ENCODE measurements at regions not wholly inside any gene's neighbourhood (a gene's known extent, or its start where the extent isn't known, plus 50 kb on each side); places are given as distances from the start of the nearest gene placed in this dataset.

GRCh38 chr14:54050759-54051158 lies 94.1 kb upstream of the BMP4 start:
- H3K9me3 Mint-ChIP-seq, result peaks cover 10% of the 10 kb centered on the region
- H3K4me3 Mint-ChIP-seq, result no peak overlapping the region
- no peaks in the 10 kb centered on the region for H3K4me1 Mint-ChIP-seq
- no peaks in the 10 kb centered on the region for H3K36me3 Mint-ChIP-seq (ENCODE audit: insufficient read depth)
- H3K27me3 Mint-ChIP-seq, result no peaks in the 10 kb centered on the region
- ATAC-seq (replicated peaks; ENCODE audit: extremely low read depth, poor library complexity, severe bottlenecking), result no peak
- DNase-seq (ENCODE audit: low spot score in 2 of 2), result no peak
- no peak overlapping the region for H3K27ac Mint-ChIP-seq (ENCODE audit: low read depth)

GRCh38 chr14:54052696-54053385 lies 96.2 kb upstream of the BMP4 start:
- H3K9me3 Mint-ChIP-seq, result peaks cover 12% of the 10 kb centered on the region

GRCh38 chr14:54053386-54053745 lies 96.7 kb upstream of the BMP4 start:
- DNase-seq (ENCODE audit: low spot score in 2 of 2) (no peak), ATAC-seq (replicated peaks; ENCODE audit: extremely low read depth, poor library complexity, severe bottlenecking) (no peak)
- H3K27me3 Mint-ChIP-seq, result no peaks in the 10 kb centered on the region
- H3K36me3 Mint-ChIP-seq (ENCODE audit: insufficient read depth), result no peaks in the 10 kb centered on the region
- peaks cover 12% of the 10 kb centered on the region for H3K9me3 Mint-ChIP-seq
- no peak overlapping the region for H3K27ac Mint-ChIP-seq (ENCODE audit: low read depth)
- no peak overlapping the region for H3K4me3 Mint-ChIP-seq
- no peaks in the 10 kb centered on the region for H3K4me1 Mint-ChIP-seq

More at GRCh38 chr14:54052696-54053385, 96.2 kb upstream of the BMP4 start:
- Mint-ChIP-seq H3K36me3 (ENCODE audit: insufficient read depth) (no peaks in the 10 kb centered on the region), H3K27ac (ENCODE audit: low read depth) (no peak overlapping the region), H3K4me1 (no peaks in the 10 kb centered on the region), H3K4me3 (no peak overlapping the region), H3K27me3 (no peaks in the 10 kb centered on the region)
- ATAC-seq (replicated peaks; ENCODE audit: extremely low read depth, poor library complexity, severe bottlenecking), result no peak
- no peak for DNase-seq (ENCODE audit: low spot score in 2 of 2)

- no peak for ATAC-seq (replicated peaks; ENCODE audit: extremely low read depth, poor library complexity, severe bottlenecking)
- Mint-ChIP-seq H3K9me3 (peaks cover 6% of the 10 kb centered on the region), H3K27me3 (no peaks in the 10 kb centered on the region), H3K36me3 (ENCODE audit: insufficient read depth) (no peaks in the 10 kb centered on the region), H3K4me1 (no peaks in the 10 kb centered on the region), H3K27ac (ENCODE audit: low read depth) (no peak overlapping the region), H3K4me3 (no peak overlapping the region)
- no peak for DNase-seq (ENCODE audit: low spot score in 2 of 2)
Measured at GRCh38 chr14:54058505-54058904, 101.9 kb upstream of the BMP4 start.

DNA sequence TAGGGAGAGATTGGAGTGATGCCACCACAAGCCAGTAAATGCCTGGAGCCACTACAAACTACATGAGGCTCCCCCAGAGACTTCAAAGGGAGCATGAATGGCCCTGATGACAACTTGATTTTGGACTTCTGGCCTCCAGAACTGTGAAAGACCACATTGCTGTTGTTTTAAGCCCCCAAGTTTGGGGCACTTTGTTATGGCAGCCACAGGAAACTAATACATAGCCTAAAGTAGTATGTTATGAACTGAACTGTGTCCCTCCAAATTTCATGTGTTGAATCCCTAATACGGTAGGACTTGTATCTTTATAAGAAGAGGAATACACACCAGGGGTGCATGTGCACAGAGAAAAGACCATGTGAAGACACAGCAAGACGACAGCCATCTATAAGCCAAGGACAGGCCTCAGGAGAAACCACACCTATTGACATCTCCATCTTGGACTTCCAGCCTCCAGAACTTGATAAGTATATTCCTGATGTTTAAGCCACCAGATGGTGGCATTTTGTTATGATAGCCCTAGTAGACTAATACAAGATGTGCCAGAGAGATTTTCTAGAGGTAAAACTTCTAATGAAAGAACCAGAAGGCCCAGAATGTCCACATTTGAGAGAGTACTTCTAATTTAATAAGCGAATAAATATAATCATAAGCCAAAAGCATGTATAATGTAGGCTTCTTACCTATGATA lies 127.1 kb upstream of the BMP4 start:
- no peak overlapping the region for H3K27ac Mint-ChIP-seq (ENCODE audit: low read depth)
- H3K4me3 Mint-ChIP-seq, result no peak overlapping the region
- no peaks in the 10 kb centered on the region for H3K27me3 Mint-ChIP-seq

GRCh38 chr14:54085232-54085761 lies 128.7 kb upstream of the BMP4 start:
- DNase-seq (ENCODE audit: low spot score in 2 of 2) (no peak), ATAC-seq (replicated peaks; ENCODE audit: extremely low read depth, poor library complexity, severe bottlenecking) (no peak)

More for the DNA sequence above, 127.1 kb upstream of the BMP4 start:
- H3K4me1 Mint-ChIP-seq, result no peaks in the 10 kb centered on the region
- peaks cover 6% of the 10 kb centered on the region for H3K9me3 Mint-ChIP-seq
- ATAC-seq (replicated peaks; ENCODE audit: extremely low read depth, poor library complexity, severe bottlenecking) (no peak), DNase-seq (ENCODE audit: low spot score in 2 of 2) (no peak)
- H3K36me3 Mint-ChIP-seq (ENCODE audit: insufficient read depth), result no peaks in the 10 kb centered on the region

DNA sequence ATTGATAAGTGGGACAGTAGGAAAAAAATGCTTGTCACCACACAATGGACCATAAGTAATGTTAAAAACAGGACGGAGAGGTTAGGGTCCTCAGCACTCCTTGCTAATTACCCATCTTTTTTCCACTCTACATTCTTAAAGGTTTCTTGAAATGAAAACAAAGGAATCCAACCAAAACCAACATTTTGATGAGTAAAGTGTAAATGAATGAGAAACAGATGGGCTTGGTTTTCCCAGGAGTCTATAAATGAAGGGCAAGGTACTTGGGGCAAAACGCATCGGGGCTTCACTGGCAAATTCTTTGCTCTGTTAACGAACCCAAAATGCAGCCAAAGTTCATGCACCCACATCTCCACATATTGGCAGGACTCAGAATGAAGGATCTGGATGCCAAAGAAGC lies 129.2 kb upstream of the BMP4 start:
- Mint-ChIP-seq H3K4me3 (no peak overlapping the region), H3K4me1 (no peaks in the 10 kb centered on the region), H3K9me3 (peaks cover 20% of the 10 kb centered on the region), H3K27ac (ENCODE audit: low read depth) (no peak overlapping the region), H3K36me3 (ENCODE audit: insufficient read depth) (peaks cover 2% of the 10 kb centered on the region), H3K27me3 (no peaks in the 10 kb centered on the region)
- no peak for DNase-seq (ENCODE audit: low spot score in 2 of 2)
- ATAC-seq (replicated peaks; ENCODE audit: extremely low read depth, poor library complexity, severe bottlenecking), result no peak

More at GRCh38 chr14:54085232-54085761, 128.7 kb upstream of the BMP4 start:
- Mint-ChIP-seq H3K27ac (ENCODE audit: low read depth) (no peak overlapping the region), H3K4me3 (no peak overlapping the region), H3K36me3 (ENCODE audit: insufficient read depth) (peaks cover 1% of the 10 kb centered on the region), H3K27me3 (no peaks in the 10 kb centered on the region), H3K4me1 (no peaks in the 10 kb centered on the region), H3K9me3 (peaks cover 15% of the 10 kb centered on the region)

GRCh38 chr14:54086767-54087166 lies 130.1 kb upstream of the BMP4 start:
- DNase-seq (ENCODE audit: low spot score in 2 of 2) (no peak), ATAC-seq (replicated peaks; ENCODE audit: extremely low read depth, poor library complexity, severe bottlenecking) (no peak)
- Mint-ChIP-seq H3K36me3 (ENCODE audit: insufficient read depth) (peaks cover 2% of the 10 kb centered on the region), H3K27ac (ENCODE audit: low read depth) (no peak overlapping the region), H3K9me3 (peaks cover 25% of the 10 kb centered on the region), H3K4me3 (no peak overlapping the region), H3K27me3 (no peaks in the 10 kb centered on the region), H3K4me1 (no peaks in the 10 kb centered on the region)

DNA sequence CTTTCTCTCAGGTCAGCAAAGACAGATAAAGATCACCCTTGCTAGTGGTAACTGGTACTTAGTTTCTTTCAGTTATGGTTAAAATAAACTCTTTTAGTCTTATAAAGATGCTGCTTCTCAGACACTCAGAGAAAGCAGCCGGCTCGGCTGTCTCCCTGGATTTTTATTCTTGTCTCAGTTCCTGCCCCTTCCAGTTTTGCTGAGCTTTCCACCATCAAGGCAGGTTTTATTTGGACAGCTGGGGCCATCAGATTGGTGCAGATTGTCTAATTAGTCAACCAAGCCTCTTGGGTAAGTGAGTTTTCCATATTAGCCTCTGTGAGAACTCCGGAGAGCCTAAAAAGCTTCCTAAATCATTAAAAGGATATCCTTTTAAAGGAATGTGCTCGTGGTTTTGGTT lies 130.8 kb upstream of the BMP4 start:
- Mint-ChIP-seq H3K4me1 (no peaks in the 10 kb centered on the region), H3K36me3 (ENCODE audit: insufficient read depth) (peaks cover 2% of the 10 kb centered on the region), H3K4me3 (no peak overlapping the region), H3K27ac (ENCODE audit: low read depth) (no peak overlapping the region), H3K9me3 (peaks cover 25% of the 10 kb centered on the region), H3K27me3 (no peaks in the 10 kb centered on the region)
- ATAC-seq (replicated peaks; ENCODE audit: extremely low read depth, poor library complexity, severe bottlenecking) (no peak), DNase-seq (ENCODE audit: low spot score in 2 of 2) (no peak)

DNA sequence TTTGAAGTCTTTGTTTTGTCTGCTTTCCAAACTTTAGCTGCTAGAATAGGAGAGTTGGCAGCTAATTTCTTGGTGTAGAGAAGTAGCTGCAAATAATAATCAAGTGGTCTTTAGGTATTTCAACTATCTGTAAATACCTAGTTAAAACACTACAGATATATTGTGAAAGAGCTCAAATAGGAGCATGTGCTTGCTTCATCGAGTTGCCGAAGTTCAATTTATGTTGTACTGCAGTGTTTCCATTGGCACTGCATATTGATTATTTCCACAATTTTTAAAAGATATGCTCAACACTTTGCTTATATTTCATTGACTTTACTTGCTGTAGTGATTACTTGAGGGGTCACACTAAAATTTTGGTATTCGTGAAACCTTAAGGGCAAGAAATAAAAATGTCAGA lies 131.6 kb upstream of the BMP4 start:
- DNase-seq (ENCODE audit: low spot score in 2 of 2) (no peak), ATAC-seq (replicated peaks; ENCODE audit: extremely low read depth, poor library complexity, severe bottlenecking) (no peak)
- no peak overlapping the region for H3K27ac Mint-ChIP-seq (ENCODE audit: low read depth)
- H3K9me3 Mint-ChIP-seq, result peaks cover 22% of the 10 kb centered on the region
- H3K27me3 Mint-ChIP-seq, result no peaks in the 10 kb centered on the region
- no peak overlapping the region for H3K4me3 Mint-ChIP-seq
- H3K36me3 Mint-ChIP-seq (ENCODE audit: insufficient read depth), result peaks cover 2% of the 10 kb centered on the region
- H3K4me1 Mint-ChIP-seq, result no peaks in the 10 kb centered on the region

DNA sequence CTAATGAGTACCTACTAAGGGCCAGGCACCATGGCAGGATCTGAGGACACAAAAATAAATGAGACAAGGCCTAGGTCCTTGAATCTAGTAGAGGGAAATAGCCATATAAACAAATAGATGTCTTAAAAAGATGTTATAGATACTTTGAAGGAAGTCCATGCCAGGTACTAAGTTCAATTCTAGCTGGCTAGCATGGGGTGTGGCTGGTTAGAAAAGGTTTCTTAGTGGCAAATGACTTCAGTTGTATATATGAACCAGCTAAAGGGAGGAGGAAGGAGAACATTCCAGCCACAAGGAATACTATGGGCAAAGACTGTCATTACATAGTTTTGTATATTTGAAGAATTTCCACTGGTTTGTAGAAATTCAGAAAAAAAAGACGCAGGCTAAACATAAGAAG lies 133.6 kb upstream of the BMP4 start:
- Mint-ChIP-seq H3K36me3 (ENCODE audit: insufficient read depth) (peaks cover 2% of the 10 kb centered on the region), H3K4me3 (no peak overlapping the region), H3K27ac (ENCODE audit: low read depth) (no peak overlapping the region), H3K4me1 (no peaks in the 10 kb centered on the region), H3K9me3 (peaks cover 19% of the 10 kb centered on the region), H3K27me3 (no peaks in the 10 kb centered on the region)
- DNase-seq (ENCODE audit: low spot score in 2 of 2) (no peak), ATAC-seq (replicated peaks; ENCODE audit: extremely low read depth, poor library complexity, severe bottlenecking) (no peak)

- Mint-ChIP-seq H3K9me3 (peaks cover 13% of the 10 kb centered on the region), H3K4me3 (no peak overlapping the region), H3K36me3 (ENCODE audit: insufficient read depth) (peaks cover 2% of the 10 kb centered on the region), H3K4me1 (no peaks in the 10 kb centered on the region), H3K27ac (ENCODE audit: low read depth) (no peak overlapping the region), H3K27me3 (no peaks in the 10 kb centered on the region)
- ATAC-seq (replicated peaks; ENCODE audit: extremely low read depth, poor library complexity, severe bottlenecking), result no peak
- no peak for DNase-seq (ENCODE audit: low spot score in 2 of 2)
Measured at GRCh38 chr14:54094765-54095164, 138.1 kb upstream of the BMP4 start.

DNA sequence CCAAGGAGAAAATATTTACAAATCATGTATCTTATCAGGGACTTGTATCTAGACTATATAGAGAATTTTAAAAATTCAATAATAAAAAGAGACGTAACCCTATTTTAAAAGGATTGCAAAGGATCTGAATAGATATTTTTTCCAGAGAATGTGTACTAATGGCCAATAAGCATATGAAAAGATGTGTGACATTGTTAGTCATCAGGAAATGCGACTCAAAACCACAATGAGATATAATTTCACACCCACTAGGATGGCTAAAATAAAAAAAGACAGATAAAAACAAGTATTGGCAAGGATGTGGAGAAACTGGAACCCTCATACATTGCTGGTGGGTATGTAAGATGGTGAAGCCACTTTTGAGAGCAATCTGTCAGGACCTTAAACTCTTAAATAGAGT lies 141.9 kb upstream of the BMP4 start:
- no peaks in the 10 kb centered on the region for H3K4me1 Mint-ChIP-seq

More for the DNA sequence above, 141.9 kb upstream of the BMP4 start:
- Mint-ChIP-seq H3K36me3 (ENCODE audit: insufficient read depth) (no peaks in the 10 kb centered on the region), H3K9me3 (peaks cover 5% of the 10 kb centered on the region), H3K4me3 (no peak overlapping the region), H3K27me3 (no peaks in the 10 kb centered on the region), H3K27ac (ENCODE audit: low read depth) (no peak overlapping the region)
- ATAC-seq (replicated peaks; ENCODE audit: extremely low read depth, poor library complexity, severe bottlenecking) (no peak), DNase-seq (ENCODE audit: low spot score in 2 of 2) (no peak)

Data from central memory CD8-positive, alpha-beta T cell (primary cell).